Neural cell (in vitro differentiated cells): ENCODE measurements at regions not wholly inside any gene's neighbourhood (a gene's known extent, or its start where the extent isn't known, plus 50 kb on each side); places are given as distances from the start of the nearest gene placed in this dataset.

Experiments used
- CTCF ChIP-seq: fragments of 450-650 bp; IDR thresholded peaks from 2 replicates; pipeline ENCODE4 v1.5.1; 2014; ENCODE audit warnings: antibody characterized with exemption, mild to moderate bottlenecking, moderate library complexity; ENCODE audit not compliant: poor library complexity, severe bottlenecking
- EZH2 ChIP-seq: fragments of 200-600, 300-800 bp; shearing (Covaris generic), sonication (generic); IDR thresholded peaks from 2 replicates; pipeline ENCODE4 v1.6.1; 2014; ENCODE audit warnings: antibody characterized with exemption, low read length, borderline replicate concordance, mild to moderate bottlenecking; ENCODE audit not compliant: insufficient read depth, poor library complexity, severe bottlenecking
- POLR2AphosphoS5 ChIP-seq: IDR thresholded peaks from 2 replicates; pipeline ENCODE4 v1.6.1; 2012

- TF ChIP-seq POLR2AphosphoS5 (no peak), CTCF (no peak), EZH2 (no peak)
Measured at GRCh38 chr3:29064085-29064484, 216.8 kb upstream of the RBMS3 start.
